GM19455 (cell line): ENCODE measurements at regions not wholly inside any gene's neighbourhood (a gene's known extent, or its start where the extent isn't known, plus 50 kb on each side); places are given as distances from the start of the nearest gene placed in this dataset.
A peak's percentile ranks its signal among the peaks of the same experiment; 100 is the strongest.

Source experiments
- ATAC-seq: cut with Tn5 transposase; IDR thresholded peaks from one replicate; pipeline ENCODE4 v1.9.1; 2021; ENCODE audit not compliant: unreplicated experiment

DNA sequence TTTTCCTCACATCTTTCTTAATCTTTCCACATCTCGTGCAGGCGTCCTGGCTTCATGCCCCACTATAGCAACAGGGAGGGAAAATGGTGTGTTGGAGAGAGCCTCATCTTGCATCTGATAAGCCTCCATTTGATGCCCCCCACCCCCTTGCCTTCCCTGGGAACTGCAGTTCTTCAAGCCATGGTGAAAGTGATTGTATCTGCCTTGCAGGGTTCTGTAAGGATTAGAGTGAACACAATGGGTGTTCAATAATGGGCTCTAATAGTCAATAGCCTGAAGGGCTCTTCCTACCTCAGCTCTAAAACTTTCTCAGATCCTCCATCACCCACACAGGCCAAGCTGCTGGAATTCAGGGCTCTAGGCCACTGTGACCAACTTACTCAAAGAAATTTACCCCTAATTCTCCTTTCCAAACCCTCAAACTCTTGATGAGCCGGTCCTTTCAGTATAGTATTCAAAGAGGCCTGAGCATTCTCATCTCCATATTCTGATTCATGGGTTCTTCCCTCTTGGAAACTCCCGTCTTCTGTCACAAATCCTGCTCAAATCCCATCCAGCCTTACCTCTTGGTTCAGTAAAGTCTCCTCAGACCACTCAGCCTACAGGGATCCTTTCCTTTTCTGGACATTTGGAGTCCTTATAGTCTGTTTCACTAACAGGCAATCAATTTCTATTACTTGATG lies 128.3 kb upstream of the TRIM2 start:
- ATAC-seq: no peak

DNA sequence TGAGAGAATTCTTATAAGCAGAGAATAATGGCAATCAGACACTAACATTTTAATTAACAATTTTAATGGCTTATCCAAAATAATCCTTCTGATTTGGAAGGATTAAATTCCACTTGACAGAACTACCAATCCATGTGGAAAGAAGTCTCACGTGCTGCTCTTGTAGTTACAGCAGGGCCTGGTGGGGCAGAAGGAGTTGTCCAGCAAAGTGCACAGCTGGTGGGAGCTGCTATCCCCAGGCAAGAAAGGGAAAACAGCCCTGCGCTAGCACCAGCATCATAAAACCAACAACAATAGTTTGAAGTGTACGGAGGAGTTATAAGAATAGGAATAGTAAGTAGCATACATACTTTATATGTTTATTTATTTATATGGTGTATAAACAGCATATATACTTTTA lies 127.4 kb upstream of the TRIM2 start:
- ATAC-seq: no peak

DNA sequence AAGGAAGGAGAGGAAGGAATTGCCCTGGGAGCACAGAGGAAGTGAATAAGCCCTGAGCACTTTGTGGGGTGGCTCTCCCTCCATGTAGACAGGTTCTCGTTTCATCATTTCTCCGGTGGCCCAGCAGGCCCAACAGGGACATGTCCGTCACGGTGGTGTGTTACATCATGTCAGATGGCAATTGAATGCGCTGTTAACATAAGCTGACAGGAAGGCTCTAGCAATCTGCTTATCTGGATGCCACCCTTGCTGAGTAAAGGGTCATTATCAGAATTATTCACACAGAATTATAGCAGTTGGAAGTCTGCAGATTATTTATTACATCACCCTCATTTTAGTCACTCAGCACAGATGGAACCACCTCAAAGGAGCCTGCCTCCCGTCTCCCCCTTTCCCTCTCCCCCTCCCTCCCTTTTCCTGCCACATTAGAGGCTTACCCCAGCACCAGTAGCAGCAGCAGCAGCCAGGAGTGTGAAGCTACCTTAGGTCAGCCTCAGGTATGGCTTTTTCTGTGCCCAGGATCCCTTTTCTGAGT lies 124.3 kb upstream of the TRIM2 start:
- no peak for ATAC-seq

DNA sequence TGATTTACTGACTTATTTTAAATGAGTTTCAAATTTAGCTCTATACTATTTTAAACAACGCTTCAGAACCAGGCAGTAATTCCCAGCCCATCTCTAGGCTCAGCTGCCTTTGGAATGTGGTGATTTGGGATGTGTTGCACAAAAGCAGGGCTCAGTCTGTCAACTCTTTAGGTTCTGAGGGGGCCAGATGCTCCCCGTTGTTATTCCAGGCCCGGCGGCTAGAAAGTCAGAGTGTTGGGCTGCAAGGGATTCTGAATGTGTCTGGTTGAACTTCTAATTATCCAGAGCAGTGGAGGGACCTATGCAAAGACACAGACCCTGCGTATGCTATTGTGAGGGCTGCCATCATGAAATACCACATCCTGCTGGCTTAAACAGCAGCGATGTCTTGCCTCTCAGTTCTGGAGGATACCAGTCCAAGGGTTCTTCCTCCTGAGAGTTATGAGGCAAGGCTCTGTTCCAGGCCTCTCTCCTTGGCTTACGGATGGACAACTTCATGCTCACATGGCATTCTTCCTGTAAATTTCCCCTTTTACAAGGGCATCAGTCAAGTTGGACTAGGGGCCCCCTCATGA lies 123.2 kb upstream of the TRIM2 start:
- no peak for ATAC-seq

DNA sequence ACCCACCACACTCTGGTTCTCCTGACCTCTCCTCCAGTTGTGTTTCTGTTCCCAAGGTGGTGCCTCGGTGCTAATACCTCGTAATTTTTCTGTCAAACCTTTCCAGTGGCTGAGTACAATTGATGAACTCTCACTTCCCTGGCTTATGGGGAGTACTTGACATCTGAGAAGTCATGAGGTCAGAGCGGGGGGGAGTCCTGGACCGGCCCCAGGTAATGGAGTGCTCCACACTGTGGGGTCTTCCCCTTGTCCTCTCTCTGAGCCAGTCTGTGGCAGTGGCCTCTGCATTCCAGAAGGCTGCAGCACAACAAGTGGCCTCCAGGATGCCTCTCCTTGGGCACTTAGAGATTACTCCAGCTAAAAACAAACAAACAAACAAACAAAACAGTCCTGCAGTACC lies 122.5 kb upstream of the TRIM2 start:
- ATAC-seq: no peak

DNA sequence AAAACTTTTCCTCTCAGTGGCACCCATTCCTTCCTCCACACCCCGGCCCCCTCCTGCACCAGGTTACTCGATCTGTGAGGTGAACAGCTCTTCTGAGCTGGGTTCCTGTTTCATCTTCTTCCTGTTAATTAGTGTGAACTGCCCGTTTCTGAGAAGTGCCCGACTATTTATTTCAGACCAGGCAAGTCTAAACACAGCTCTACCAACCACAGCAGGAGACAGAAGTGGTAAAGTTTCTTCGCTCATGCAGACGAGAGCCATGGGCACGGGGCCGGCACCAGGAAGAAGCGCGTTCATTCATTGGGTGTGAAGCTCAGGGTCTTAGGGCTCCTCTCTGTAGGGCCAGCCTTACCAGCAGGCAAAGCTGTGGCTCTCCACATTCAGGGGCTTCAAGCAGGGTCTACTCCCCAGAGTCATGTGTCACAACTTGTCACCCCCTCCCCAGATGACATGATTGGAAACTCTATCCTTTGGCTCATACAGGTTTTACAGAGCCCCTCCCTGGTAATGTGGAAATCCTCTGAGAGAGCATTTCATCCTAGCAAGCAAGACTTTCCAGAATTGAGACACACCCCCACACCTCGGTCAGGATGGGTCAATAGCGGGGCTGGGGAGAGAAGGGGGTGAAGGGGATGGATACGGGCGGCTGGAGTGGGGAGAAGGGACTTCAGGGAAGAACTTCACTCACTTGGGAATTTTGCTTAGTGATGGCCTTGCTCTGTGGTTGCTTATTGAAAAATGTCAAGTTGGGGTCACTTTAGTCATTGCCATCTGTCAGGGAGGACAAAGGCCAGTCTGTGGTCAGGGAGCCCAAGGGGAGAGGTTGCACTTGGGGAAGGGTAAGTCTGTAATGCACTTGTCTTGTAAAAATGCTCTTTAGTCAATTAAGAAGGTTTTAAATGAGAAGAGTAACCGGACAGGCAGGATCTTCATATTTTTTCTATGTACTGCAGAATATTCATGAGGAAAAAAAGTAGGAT lies 121.6 kb upstream of the TRIM2 start:
- ATAC-seq: no peak

DNA sequence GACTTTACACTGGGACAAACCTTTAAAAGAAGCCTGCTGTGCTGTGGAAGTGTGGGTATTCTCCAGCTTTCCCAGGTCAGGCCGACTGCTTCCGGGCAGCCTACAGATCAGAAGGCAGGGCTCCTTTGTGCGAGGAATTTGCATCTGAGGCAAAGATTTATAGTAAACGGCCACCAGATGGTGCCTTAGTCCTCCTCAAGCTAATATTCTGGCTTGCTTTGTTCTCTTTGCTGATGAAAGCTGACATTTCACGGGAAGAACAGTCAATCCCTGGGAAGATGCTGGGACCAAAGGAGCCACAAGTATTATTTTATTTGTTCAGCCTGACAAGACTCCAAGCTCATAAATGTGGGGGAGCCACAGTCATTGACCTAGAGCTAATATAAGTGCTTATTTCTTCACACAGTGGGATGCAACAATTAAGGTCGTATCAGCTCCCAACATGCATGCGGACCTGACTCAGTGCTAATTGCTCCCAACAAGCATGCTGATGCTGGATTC lies 120.7 kb upstream of the TRIM2 start:
- ATAC-seq: peak; percentile 88

DNA sequence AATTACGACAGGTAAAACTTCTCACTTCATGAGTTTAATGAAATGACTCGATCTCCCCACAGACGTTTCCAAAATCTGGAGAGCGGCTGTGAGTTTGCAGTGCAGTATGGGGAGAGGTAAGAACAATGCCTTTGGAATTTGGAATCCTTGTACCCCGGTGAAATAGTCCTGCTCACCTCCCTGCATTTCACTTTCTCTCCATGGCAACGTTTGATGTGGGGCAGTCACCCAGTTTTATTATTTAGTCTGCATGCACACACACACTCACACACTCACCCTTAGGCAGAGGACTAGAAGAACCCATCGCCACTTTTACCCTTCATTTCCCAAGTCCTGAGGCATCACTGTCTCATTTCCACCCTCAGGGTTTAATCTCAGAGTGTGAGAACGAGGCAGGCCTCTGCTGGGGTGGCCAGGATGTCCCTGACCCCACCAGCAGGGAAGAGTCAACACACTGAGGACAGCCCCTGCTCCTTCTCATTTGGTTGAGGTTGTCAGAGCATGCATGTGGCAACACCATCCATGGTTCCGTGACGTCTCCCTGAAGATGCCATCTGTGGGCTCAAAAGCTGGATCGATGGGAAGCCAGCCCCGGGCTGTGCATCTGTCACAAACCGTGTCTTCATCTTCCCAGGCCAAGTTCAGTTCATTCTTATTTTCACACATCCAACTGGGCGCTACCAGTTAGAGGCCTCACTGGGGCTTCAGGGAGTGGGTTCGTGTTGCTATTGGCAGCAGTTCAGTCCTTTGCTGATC lies 119.8 kb upstream of the TRIM2 start:
- no peak for ATAC-seq

DNA sequence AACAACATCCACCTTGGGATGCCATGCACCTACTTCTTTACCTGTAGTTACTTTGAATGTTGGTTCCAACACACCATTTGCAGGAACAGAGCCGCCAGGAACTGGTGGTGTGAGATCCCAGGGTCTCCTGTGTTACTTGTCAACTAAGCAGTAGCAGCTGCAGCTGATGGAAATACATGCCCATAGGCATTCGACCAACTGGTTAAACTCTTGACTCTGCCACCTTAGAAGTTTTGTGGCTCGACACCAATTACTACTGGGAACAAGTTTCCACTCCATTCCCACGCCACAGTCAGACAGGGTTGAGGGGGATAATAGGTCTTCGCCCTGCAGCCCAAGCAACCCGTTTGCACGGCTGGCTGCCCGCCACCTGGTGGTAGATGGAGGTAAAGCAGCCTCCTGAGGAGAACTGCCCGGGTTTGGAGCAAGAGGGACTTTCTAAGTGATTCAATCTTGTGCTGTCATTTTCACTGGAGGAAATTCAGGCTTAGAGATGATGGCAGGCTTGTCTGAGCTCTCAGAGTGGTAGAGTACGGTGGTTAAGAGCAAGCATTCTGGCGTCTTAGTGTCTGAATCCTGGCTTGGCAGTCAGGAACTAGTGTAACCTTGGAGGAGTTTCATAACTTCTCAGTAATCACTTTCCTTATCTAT lies 119.1 kb upstream of the TRIM2 start:
- peak; percentile 68 for ATAC-seq

DNA sequence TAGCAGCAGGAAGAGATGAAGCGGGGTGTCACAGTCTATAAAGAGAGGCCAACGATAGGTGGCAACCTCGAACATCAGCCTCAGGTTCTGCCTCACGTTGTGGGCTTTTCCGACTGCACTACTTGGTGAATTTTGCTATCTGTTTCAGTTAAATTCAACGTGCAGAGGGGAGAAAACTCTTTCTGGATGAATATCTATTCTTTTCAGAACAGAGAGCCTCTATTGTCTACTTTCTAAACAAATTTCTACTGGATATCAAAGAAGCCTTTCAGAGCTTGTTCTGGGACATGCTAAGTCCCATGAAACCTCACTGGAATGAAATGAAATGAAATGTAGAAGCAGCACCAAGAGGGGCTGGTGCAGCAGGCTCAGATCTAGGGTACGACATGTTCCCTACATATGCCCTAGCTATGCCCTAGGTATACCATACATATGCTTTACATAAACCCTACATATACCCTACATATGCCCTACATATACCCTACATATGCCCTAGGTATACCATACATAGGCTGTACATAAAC lies 116.5 kb upstream of the TRIM2 start:
- no peak for ATAC-seq

DNA sequence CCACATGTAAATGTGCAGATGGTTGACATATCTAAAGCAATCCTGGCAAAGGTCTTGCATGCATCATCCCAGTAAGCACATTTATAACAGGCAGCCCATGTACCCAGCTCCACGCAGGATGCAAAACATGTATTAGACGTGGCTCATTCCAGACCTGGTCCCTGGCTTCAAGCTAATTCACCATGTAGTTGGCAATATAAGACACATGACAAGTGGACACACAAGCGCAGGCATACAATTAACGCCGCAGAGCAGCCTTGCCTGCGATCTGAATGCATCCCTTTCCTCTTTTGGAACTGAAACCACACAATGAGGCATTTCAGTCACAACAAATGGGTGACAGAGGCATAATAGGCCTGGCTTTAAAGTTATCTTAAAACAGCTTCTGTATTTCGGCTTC lies 114.5 kb upstream of the TRIM2 start:
- no peak for ATAC-seq

DNA sequence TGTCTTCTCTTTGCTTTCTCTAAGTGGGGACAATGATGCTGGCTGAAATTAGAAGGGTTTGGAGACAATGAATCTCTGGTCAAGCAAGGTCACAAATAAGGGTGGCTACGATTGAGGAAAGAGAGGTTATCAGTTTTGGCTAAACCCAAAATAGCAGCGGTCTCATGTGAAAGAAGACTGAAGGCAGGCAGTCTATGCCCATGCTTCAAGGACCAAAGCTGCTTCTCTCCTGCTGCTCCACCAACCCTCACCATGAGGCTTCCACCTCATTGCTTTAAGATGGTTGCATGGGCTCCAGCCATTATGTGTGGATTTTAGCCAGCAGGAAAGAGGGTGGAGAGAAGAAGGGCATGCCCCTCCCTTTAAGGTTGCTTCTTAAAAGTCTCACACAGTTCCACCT lies 114.1 kb upstream of the TRIM2 start:
- no peak for ATAC-seq

DNA sequence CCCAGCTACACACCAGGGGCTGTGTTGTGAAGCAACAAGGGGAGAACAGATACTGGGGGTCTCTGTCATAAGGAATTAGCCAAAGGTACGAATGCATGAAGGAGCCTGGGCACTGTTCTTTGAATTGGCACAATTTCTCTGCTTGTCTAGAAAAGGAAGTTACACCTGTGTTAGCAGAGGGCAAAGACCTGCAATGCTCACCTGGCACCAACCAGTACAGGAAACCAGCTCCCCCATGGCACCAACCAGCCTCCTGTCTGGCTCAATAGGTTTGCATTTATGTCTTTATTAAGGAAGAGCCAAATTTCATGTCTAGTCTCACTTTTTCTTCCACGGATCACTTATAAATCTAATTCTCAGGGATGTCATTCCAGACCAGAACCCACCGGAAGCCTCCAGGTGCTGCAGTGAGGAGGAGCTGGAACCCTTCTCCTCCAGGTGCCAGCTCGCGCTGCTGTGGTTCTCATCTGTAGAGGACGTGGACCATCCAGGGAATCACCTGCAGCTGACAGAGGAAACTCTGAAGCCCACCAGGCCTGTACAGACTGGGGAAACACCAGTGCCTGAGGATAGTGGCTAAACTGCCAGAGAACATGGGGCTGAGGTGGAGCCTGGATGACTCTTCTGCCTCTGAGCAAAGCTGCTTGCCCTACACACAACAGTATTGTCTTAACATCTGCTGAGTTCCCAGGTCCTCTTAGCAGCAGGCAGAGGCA lies 113.4 kb upstream of the TRIM2 start:
- no peak for ATAC-seq

DNA sequence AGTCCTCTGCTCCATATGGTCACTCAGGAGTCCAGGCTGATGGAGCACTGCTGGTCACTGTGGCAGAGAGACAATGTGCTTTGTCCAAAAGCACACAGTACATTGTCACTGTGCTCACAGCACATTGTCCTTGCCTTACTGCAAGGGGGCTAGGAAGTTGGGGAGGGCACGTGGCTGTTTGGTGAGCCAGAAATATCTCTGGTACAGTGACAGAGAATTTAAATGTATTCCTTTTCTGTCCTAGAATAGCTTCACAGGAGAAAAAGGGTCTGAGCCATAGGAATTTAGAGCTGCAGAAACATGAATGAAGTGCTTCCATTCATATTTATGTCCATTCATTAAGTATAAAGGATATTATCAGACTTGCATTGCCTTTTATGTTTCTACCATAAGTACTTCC lies 110.8 kb upstream of the TRIM2 start:
- no peak for ATAC-seq

DNA sequence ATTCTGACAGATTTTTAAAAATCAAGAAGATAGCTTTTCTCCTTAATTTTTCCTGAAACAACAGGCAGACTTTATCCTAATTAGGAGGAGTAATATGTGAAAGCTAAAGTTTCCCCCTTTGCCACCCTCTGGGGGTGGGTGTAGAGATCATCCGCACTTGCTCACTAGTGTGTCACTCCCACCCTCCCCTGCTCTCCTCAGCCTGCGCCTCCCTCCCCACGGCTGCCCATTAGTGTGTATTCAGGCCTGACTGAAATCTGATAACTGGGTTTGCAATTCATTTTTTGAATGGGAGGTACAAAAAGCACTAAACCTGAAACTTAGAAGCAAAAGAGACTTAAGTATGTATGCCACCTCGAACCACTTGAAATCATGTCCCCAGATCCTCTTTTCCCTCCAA lies 110.4 kb upstream of the TRIM2 start:
- no peak for ATAC-seq

DNA sequence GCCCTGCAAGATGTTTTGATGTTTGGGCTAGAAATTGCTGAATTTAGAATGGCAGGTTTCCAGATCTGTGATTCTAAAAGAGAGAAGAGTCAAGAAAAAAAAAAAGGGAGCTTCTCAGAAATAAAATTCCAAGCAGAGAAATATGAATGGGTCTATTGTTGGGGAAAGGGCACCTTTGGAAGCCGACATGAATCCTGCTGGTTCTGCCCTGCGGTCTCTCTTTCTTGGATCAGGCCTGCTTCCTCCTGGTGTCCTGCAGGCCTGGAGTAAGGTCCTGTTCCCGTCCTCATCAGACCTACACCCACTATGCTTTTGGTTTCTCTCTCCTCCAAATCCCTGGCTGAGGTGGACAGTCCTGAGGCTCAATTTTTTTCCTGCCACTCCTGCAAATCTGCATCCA lies 109.8 kb upstream of the TRIM2 start:
- ATAC-seq: no peak

DNA sequence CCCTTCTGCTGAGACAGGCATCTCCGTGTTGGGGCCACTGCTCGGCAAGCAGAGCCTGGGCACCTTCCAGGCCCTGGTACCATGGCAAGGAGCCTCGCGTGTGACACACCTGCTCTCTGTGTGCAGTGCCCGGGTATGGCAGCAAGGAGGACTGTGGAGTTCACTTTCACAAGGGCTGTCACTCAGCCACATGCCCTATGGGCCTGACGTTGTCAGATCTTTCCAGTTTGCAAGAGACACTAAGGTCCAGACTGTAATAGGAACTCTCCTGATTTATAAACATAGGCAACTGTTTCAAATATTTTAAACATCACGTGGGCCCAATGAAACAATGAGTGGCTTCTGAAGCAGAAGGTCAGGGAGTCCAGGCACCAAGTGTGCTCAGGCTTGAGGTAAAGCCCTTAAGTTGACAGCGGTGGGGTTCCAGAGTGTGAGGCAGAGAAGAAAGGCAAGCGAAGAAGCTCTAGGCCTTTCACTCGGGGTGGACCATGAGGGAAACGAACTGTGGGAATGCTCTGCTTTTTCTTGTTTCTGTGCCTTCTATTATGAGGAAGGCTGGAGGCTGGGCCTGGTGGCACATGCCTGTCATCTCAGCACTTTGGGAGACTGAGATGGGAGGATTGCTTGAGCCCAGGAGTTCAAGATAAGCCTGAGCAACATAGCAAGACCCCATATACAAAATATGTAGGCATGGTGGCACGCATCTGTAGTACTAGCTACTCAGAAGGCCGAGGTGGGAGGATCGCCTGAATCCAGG lies 108.6 kb upstream of the TRIM2 start:
- no peak for ATAC-seq

DNA sequence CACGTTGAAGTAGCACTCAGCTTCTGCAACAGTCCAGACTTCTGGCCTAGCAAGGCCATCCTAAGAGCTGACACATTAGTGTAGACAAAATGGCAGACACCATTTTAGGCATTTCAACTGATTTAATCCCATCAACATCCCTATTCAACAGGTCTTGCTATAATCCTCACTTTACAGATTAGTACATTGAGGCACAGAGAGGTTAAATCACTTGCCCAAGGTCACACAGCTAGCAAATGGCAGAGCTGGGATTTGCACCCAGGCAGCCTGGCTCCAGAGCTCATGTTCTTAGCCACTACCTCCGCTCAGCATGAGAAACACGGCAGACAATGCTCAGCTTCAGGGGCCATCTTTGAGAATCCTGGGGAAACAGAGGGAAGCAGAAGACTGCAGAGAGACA lies 107.9 kb upstream of the TRIM2 start:
- no peak for ATAC-seq

DNA sequence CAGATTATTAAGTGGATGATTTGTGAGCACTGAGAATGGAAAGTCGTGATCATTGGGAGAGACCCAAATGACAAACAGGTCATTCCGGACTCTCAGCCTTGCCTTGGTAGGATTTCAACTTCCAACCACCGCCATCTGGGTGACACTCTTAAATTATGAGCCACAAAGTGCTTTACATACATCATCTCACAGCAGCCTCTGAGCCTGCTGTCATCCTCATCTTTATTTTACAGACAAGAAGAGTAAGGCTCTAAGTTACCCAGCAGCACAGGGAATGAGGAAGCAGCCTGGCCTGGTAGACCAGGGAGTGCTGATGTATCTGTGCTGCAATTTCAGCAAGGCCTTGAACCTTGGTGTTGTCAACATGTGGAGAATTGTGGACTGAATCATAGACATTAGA lies 105.8 kb upstream of the TRIM2 start:
- ATAC-seq: no peak
